ENCODE measurements at regions not wholly inside any gene's neighbourhood (a gene's known extent, or its start where the extent isn't known, plus 50 kb on each side); places are given as distances from the start of the nearest gene placed in this dataset.
"Not testable (repeated sequence)": the region's sequence is repeated elsewhere in the genome, so short reads cannot be mapped to it uniquely, and the experiment has no call there.

- DNase-seq (ENCODE audit: low spot score): no peak
- intact Hi-C loops (cut with DNase I): no loop called here
These were observed 77.8 kb downstream of the TEX36 start for GRCh38 chr10:125605167-125605566.

GRCh38 chr10:125602825-125603224 lies 80.1 kb downstream of the TEX36 start:
- intact Hi-C loops (cut with DNase I): no loop called here
- DNase-seq (ENCODE audit: low spot score): no peak

GRCh38 chr10:125599194-125599593 lies 83.8 kb downstream of the TEX36 start:
- intact Hi-C loops (cut with DNase I): no loop called here
- no peak for DNase-seq (ENCODE audit: low spot score)

- intact Hi-C loops (cut with DNase I): no loop called here
- no peak for DNase-seq (ENCODE audit: low spot score)
These were observed 87.1 kb downstream of the TEX36 start for GRCh38 chr10:125595911-125596310.

- no peak for DNase-seq (ENCODE audit: low spot score)
- intact Hi-C loops (cut with DNase I): no loop called here
These were observed 89.3 kb downstream of the TEX36 start for GRCh38 chr10:125593644-125594043.

- DNase-seq (ENCODE audit: low spot score): no peak
- intact Hi-C loops (cut with DNase I): no loop called here
These were observed 90.1 kb downstream of the TEX36 start for GRCh38 chr10:125592897-125593296.

- DNase-seq (ENCODE audit: low spot score): no peak
- intact Hi-C loops (cut with DNase I): no loop called here
These were observed 91.1 kb downstream of the TEX36 start for GRCh38 chr10:125591886-125592285.

- intact Hi-C loops (cut with DNase I); DNase-seq (ENCODE audit: low spot score): not testable (repeated sequence)
These were observed 94.2 kb downstream of the TEX36 start for GRCh38 chr10:125588738-125589137.

GRCh38 chr10:125584954-125585353 lies 98.0 kb downstream of the TEX36 start:
- intact Hi-C loops (cut with DNase I): no loop called here
- DNase-seq (ENCODE audit: low spot score): no peak

- no peak for DNase-seq (ENCODE audit: low spot score)
- intact Hi-C loops (cut with DNase I): no loop called here
These were observed 104.2 kb downstream of the TEX36 start for GRCh38 chr10:125578658-125579315.

GRCh38 chr10:125575843-125576242 lies 107.1 kb downstream of the TEX36 start:
- DNase-seq (ENCODE audit: low spot score): no peak
- intact Hi-C loops (cut with DNase I): no loop called here

GRCh38 chr10:125568156-125568555 lies 114.8 kb downstream of the TEX36 start:
- no peak for DNase-seq (ENCODE audit: low spot score)
- intact Hi-C loops (cut with DNase I): no loop called here

- DNase-seq (ENCODE audit: low spot score): no peak
- intact Hi-C loops (cut with DNase I): no loop called here
These were observed 115.4 kb downstream of the TEX36 start for GRCh38 chr10:125567529-125567928.

GRCh38 chr10:125565046-125565445 lies 117.9 kb downstream of the TEX36 start:
- intact Hi-C loops (cut with DNase I): no loop called here

GRCh38 chr10:125564570-125564969 lies 118.4 kb downstream of the TEX36 start:
- intact Hi-C loops (cut with DNase I): no loop called here

More at GRCh38 chr10:125565046-125565445, 117.9 kb downstream of the TEX36 start:
- no peak for DNase-seq (ENCODE audit: low spot score)

GRCh38 chr10:125562737-125563136 lies 120.2 kb downstream of the TEX36 start:
- intact Hi-C loops (cut with DNase I): no loop called here
- DNase-seq (ENCODE audit: low spot score): no peak

More at GRCh38 chr10:125564570-125564969, 118.4 kb downstream of the TEX36 start:
- DNase-seq (ENCODE audit: low spot score): no peak

- intact Hi-C loops (cut with DNase I): no loop called here
- DNase-seq (ENCODE audit: low spot score): no peak
These were observed 122.0 kb downstream of the TEX36 start for GRCh38 chr10:125560947-125561346.

- intact Hi-C loops (cut with DNase I): no loop called here
- no peak for DNase-seq (ENCODE audit: low spot score)
These were observed 123.8 kb downstream of the TEX36 start for GRCh38 chr10:125559210-125559609.

GRCh38 chr10:125557801-125558505 lies 125.0 kb downstream of the TEX36 start:
- DNase-seq (ENCODE audit: low spot score): no peak
- intact Hi-C loops (cut with DNase I): no loop called here

- DNase-seq (ENCODE audit: low spot score): no peak
- intact Hi-C loops (cut with DNase I): no loop called here
These were observed 125.7 kb downstream of the TEX36 start for GRCh38 chr10:125557311-125557710.

- intact Hi-C loops (cut with DNase I): no loop called here
- DNase-seq (ENCODE audit: low spot score): no peak
These were observed 126.1 kb downstream of the TEX36 start for GRCh38 chr10:125556882-125557281.

All from cardiac septum (tissue), 1 donor.